C4-2B (cell line): ENCODE measurements at regions not wholly inside any gene's neighbourhood (a gene's known extent, or its start where the extent isn't known, plus 50 kb on each side); places are given as distances from the start of the nearest gene placed in this dataset.

Source experiments
- CTCF ChIP-seq: fragments of 450-650 bp; conservative IDR thresholded peaks from 2 replicates; pipeline ENCODE4 v1.5.1; 2017; ENCODE audit warnings: mild to moderate bottlenecking
- ZFX ChIP-seq: fragments of 450-650 bp; IDR thresholded peaks from 2 replicates; pipeline ENCODE4 v1.6.1; 2017

- TF ChIP-seq CTCF, result no peak
- no peak for TF ChIP-seq ZFX
Measured at GRCh38 chr6:11326116-11326515, 93.6 kb upstream of the NEDD9 start.
